HG03354 (cell line): ENCODE measurements at regions not wholly inside any gene's neighbourhood (a gene's known extent, or its start where the extent isn't known, plus 50 kb on each side); places are given as distances from the start of the nearest gene placed in this dataset.
"Not testable (repeated sequence)": the region's sequence is repeated elsewhere in the genome, so short reads cannot be mapped to it uniquely, and the experiment has no call there.

ENCODE experiments used
- ATAC-seq: cut with Tn5 transposase; IDR thresholded peaks from one replicate; pipeline ENCODE4 v1.9.1; 2021; ENCODE audit warnings: mild to moderate bottlenecking; ENCODE audit not compliant: unreplicated experiment, poor library complexity, severe bottlenecking

- ATAC-seq = no peak
Observed at GRCh38 chr7:46080595-46081159, 159.6 kb upstream of the IGFBP3 start.

- no peak for ATAC-seq
Observed at GRCh38 chr7:46079421-46079820, 158.3 kb upstream of the IGFBP3 start.

DNA sequence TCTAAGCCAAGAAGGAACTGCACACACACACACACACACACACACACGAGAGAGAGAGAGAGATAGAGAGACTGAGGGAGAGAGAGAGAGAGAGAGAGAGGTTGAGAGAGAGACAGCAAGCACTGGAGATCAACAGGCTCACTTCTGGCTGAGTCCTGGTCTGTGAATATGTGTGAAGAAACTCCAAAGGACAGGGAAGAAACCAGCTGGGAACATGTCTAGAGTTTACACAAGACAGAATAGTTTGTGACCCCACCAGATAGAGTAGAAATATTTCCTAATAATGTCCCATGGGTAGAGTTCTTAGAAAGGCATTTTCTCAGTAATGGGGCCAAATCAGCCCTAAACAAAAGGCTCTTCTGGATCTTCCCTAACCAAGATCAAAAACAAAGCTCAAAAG lies 155.5 kb upstream of the IGFBP3 start:
- no peak for ATAC-seq

GRCh38 chr7:46072722-46073121 lies 151.7 kb upstream of the IGFBP3 start:
- ATAC-seq = no peak

- ATAC-seq = no peak
Observed at GRCh38 chr7:46071601-46072000, 150.5 kb upstream of the IGFBP3 start.

DNA sequence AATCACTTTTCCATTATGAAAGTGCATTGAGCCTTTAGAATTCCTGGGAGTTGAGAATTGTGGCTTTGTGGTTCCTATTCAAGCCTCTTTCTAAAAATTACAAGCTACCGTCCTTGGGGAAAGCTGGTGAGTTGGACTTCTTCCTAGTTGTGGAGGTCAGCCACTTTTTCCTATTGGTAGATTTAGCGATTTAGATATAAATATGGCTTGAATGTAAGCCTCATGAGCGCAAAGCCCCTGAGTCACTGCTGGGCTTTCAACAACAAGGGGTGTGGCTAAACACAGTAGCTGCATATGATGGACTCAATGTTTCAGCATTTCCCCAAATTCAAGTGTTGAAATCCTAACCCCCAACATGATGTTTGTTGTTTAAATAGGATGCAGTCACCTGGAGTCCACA lies 150.0 kb upstream of the IGFBP3 start:
- ATAC-seq = no peak

DNA sequence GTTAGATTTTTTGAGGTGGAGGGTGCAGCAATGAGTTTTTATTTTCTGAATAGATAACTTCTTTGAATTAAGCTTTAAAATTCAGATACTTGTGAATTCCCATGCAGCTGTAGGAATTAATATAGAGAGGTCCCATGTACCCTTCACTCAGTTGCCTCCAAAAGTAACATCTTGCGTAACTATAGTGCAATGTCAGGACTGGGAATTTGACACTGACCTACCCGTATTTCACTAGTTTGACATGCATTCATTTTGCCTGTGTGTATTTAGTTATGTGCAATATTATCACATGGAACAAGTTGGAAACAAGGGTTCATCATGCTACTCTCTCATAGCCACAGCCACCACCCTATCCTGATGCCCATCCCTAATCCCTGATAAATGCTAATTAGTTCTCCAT lies 147.1 kb upstream of the IGFBP3 start:
- no peak for ATAC-seq

DNA sequence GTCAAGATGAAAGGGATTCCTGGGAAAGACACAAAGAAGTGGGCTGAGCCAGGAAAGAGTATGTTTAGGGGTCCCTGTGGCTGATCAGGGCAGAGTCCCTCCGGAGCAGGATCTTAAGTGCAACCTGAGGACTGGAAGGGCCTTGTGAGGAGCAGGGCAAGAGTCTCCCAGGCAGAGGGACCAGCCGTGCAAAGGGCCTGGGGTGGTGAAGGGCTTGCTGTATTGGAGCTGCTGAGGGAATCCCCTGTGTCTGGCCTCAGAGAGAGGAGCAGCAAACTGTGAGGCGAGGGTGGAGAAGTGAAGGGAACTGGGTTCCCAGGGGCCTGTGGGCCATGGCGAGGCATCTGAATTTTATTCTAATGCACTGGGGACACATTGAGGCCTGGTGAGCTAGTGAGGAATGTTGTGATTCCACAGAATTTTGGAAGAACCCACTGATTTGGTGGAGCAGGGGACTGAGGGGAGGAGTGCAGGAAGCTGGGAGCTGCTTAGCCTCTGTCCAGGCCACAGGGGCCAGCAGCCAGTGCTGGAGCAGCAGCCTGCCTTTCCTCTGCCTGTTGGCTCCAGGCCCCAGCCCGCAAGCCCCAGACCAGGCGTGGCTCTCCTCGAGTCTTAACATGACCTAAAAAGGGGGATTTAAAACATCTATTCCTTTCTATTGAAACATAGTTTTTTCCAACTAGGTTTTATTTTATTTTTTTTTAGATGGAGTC lies 138.4 kb upstream of the IGFBP3 start:
- ATAC-seq = no peak

GRCh38 chr7:46058086-46058823 lies 137.2 kb upstream of the IGFBP3 start:
- ATAC-seq = no peak

- ATAC-seq = no peak
Observed at GRCh38 chr7:46054915-46055314, 133.8 kb upstream of the IGFBP3 start.

GRCh38 chr7:46054272-46054671 lies 133.2 kb upstream of the IGFBP3 start:
- no peak for ATAC-seq

GRCh38 chr7:46047581-46047980 lies 126.5 kb upstream of the IGFBP3 start:
- ATAC-seq = no peak

- ATAC-seq = not testable (repeated sequence)
Observed at GRCh38 chr7:46043338-46043737, 122.3 kb upstream of the IGFBP3 start.

DNA sequence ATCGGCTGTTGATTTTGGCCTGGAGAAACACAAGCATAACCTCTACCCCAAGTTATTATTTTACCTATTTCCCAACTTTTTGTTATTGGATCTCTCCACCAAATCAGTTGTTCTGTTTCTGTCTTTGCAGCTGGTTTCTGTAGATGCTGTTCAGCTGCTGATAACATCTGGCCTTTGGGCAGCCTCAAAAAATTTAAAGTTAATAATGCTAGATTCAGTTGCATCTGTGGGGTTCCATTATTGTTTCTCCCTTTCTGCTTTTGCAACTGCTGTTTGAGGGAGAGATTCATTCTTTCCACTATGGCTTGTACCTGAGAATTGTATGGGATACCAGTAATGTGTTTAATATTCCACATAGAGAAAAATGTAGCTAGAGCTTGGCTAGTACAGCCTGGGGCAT lies 118.7 kb upstream of the IGFBP3 start:
- ATAC-seq = not testable (repeated sequence)

- no peak for ATAC-seq
Observed at GRCh38 chr7:46035166-46035565, 114.1 kb upstream of the IGFBP3 start.

DNA sequence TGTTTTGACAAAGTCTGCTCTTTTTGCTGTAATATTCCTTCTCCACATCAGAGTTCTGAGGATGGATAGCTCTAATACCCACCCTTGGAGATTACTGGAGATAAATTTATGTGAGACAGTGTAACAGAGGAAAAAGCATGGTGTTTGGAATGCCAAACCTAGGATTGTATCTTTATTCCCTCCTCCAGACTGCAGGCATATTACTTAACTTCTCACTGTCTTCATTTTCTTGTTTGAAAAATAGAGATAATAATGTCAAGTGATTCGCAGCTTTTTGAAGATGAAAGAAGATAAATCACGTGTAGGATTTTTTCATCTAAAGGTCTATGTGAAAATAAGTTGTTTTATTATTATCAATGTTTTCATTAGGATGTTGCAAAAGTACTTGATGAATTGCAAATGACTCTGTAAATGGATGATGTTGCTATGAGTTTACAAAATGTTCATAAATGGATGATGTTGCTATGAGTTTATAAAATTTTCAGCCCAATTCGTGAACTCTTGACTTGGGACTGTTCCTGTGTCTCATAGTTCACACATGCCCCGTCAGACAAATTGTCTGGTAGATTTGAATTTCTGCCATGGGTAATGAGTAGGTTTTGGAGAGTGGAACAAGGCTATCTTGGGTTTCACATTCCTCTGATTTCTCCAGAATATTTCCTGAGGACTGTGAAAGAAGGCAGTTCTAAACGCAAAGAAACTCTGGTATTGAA lies 113.1 kb upstream of the IGFBP3 start:
- ATAC-seq = no peak

DNA sequence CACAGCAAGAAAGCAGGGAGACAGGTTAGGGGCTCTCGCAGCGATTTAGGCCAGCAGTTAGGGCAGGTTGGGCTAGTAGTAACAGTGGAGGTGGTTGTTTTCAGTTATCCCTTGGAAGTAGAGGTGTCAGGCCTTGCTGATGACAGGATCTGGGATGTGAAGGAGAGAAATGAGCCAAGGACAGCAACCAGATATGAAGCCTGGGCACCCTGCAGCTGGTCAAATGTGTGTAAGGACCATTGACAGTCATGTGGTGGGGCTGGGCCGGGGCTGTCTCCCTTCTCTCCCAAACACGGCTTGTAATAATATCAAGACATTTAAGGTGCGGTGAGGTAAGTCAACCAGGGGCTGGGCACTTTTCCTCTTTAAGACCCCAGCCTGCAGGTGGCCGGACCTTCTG lies 112.5 kb upstream of the IGFBP3 start:
- no peak for ATAC-seq

GRCh38 chr7:46032942-46033341 lies 111.9 kb upstream of the IGFBP3 start:
- ATAC-seq = no peak

DNA sequence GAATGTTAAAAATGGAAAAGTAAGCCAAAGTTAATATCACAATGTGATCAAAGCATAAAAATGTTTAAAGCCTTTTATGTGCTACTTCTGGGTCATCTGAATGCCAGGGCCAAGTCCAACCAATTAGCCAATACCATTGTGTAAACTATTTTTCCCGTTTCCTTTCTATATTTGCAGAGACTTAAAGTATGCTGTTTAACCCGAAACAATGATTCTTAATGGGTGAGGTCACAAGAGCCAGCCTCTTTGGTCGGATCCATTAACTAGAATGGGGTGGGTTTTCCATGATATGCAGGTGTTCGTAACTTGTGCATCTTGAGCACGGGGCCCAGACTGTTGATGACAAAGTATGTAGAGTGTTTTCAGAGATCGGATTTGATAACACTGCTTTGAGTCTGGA lies 111.3 kb upstream of the IGFBP3 start:
- no peak for ATAC-seq

DNA sequence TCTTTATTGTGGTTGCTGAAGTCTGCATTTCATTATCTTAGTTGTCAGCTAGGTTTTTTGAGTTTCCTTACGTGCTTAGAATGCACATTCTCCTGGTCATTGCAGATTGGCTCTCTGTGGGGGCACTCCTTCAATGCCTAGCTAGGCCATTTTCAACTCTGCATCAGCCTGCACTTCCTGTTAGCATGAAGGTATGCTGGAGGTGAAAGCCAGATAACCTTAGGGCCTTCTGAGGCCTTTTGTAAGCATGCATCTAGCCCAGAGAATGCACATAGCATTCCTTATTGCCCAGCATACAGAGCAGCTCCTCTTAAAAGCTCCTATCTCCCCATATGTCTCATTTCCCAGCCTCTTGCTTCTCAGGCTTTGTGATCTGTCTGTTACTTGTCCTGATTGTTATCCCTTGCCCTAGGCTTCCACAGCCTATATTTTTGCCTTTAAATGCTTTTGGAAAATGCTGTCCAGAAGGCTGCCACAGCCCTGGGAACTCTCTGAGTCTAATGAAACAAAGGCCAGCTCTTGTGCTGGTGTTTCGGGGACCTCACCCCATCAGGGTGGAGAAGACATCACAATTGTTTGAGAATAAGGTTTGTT lies 108.1 kb upstream of the IGFBP3 start:
- no peak for ATAC-seq
